ACC112 (cell line): ENCODE measurements at regions not wholly inside any gene's neighbourhood (a gene's known extent, or its start where the extent isn't known, plus 50 kb on each side); places are given as distances from the start of the nearest gene placed in this dataset.

Experiments
- H2AFZ ChIP-seq: fragments of 200-600 bp; sonication (generic); one replicate; pipeline ENCODE4 v1.6.0; 2017; ENCODE audit warnings: antibody characterized with exemption, low read length; ENCODE audit not compliant: unreplicated experiment
- H3K27ac ChIP-seq: fragments of 200-600 bp; sonication (generic); 2 replicates; pipeline ENCODE4 v1.5.1; 2014; ENCODE audit warnings: low read depth, mild to moderate bottlenecking, antibody characterized with exemption, low read length, moderate library complexity
- H3K27me3 ChIP-seq: fragments of 200-600 bp; sonication (generic); 2 replicates; pipeline ENCODE4 v1.6.1; 2014; ENCODE audit warnings: mild to moderate bottlenecking, antibody characterized with exemption, low read length, moderate library complexity, mixed read lengths; ENCODE audit not compliant: insufficient read depth
- H3K36me3 ChIP-seq: fragments of 200-600 bp; sonication (generic); 2 replicates; pipeline ENCODE4 v1.6.1; 2016; ENCODE audit warnings: mild to moderate bottlenecking, antibody characterized with exemption, low read length, moderate library complexity, mixed read lengths; ENCODE audit not compliant: insufficient read depth
- H3K4me1 ChIP-seq: fragments of 200-600 bp; sonication (generic); one replicate; pipeline ENCODE4 v1.6.1; 2016; ENCODE audit warnings: low read length, mixed read lengths; ENCODE audit not compliant: insufficient read depth, unreplicated experiment, control insufficient read depth
- H3K4me3 ChIP-seq: fragments of 200-600 bp; sonication (generic); 2 replicates; pipeline ENCODE4 v1.5.1; 2014; ENCODE audit warnings: mild to moderate bottlenecking, low read depth, low read length
- H3K79me2 ChIP-seq: fragments of 200-600 bp; sonication (generic); one replicate; pipeline ENCODE4 v1.6.0; 2016; ENCODE audit warnings: low read length; ENCODE audit not compliant: control insufficient read depth, unreplicated experiment, insufficient read depth

DNA sequence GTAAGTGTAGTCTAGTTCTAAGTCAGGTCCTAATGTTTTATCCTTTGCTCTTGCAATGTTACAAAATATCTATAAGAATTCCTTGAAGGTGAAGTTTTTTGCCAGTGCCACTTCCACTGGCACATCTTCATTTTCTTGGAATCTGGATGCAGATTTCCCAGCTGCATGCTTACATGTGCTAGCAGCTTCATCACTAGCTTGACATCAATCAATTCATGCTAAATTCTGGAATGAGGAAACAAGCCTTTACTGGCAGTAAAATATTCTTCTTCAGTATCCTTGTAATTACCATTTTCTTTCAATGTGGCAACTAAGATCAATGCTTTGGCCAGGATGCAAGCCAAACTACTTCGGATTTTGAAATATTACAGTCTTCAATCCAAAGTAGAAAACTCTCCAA, 200.6 kb upstream of the SIX2 start:
- Histone ChIP-seq H3K4me3 (no peak overlapping the region), H3K36me3 (no peaks in the 10 kb centered on the region), H3K4me1 (no peaks in the 10 kb centered on the region), H3K27me3 (no peaks in the 10 kb centered on the region), H3K27ac (no peak overlapping the region), H3K79me2 (no peaks in the 10 kb centered on the region), H2AFZ (no peak overlapping the region)

DNA sequence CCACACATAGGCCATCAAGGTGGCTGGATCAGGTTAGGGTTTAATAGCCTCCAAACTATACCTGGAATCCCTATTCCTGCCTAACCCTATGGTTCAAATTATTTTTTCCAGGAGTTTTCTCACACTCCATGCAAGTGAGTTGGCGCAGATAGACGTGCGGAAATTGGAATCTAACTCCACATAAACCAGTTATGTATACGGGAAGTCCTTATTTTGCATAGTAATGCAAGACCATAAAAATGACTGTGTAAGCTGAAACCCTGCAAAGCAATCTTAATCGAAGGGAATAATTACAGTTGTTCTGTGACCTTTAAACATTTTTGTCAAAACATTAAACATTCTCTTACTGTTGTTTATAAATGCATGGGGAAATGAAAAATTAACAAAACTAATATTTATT, 200.1 kb upstream of the SIX2 start:
- Histone ChIP-seq H3K36me3 (no peaks in the 10 kb centered on the region), H3K27me3 (no peaks in the 10 kb centered on the region), H3K79me2 (no peaks in the 10 kb centered on the region), H2AFZ (no peak overlapping the region), H3K27ac (no peak overlapping the region), H3K4me1 (no peaks in the 10 kb centered on the region), H3K4me3 (no peak overlapping the region)

DNA sequence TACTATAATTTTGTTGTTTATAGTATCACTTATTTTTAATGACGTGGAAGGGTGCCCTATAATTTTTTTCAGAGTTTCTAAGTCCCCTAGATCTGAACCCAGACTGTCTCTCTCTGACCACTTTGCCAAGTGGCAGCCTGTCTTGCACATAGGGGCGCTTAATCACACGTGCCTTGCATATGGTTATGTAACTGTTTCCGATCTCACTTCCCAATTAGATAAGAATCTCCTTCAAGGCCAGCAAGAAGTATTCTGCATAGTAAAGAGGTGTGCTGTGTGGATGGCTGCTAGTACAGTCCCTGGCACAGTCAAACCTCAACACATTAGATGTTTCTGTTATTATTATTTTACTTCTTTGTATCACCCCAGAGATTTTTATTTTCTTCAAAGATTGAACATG, 197.8 kb upstream of the SIX2 start:
- Histone ChIP-seq H3K27ac (no peak overlapping the region), H3K4me1 (no peaks in the 10 kb centered on the region), H3K4me3 (no peak overlapping the region), H3K27me3 (no peaks in the 10 kb centered on the region), H3K79me2 (no peaks in the 10 kb centered on the region), H3K36me3 (no peaks in the 10 kb centered on the region), H2AFZ (no peak overlapping the region)

DNA sequence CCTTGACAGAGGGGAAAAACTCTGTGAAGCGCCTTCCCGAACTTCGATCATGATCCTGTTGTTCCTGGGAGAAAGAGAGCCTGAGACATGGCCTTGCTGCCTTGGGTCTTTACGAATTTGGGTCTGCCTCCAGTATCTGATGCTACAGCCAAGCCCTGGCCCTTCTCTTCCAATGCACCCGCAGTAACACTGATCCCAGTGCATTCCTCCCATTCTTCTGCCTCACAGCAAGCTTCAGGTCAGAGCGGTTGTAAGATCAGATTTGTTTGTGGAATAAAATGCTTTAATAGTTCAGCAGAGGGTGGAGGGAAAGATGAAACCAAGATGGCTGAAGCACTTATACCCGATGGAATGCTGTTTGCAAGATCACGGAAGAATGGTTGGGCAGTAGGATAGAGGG, 196.7 kb upstream of the SIX2 start:
- Histone ChIP-seq H2AFZ (no peak overlapping the region), H3K4me1 (no peaks in the 10 kb centered on the region), H3K36me3 (no peaks in the 10 kb centered on the region), H3K27ac (no peak overlapping the region), H3K79me2 (no peaks in the 10 kb centered on the region), H3K4me3 (no peak overlapping the region), H3K27me3 (no peaks in the 10 kb centered on the region)

DNA sequence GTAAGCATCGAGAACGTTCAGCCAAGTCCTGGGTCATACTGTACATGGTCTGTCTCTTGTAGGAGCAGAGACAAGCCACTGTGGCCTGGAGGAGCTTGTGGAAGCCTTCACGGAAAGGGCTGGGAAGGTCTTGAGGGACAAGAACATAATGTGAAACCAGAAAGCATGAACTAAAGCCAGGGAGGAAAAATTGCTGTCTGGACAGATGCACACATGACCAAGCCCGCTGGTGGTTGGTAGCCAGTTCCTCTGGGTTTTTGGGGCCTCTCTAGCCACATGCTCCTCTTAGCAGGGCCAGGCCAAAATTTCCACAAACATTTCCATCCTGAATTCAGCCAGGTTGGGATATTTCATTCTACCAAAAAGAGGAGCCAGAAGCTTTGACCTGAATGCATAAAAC, 196.2 kb upstream of the SIX2 start:
- no peaks in the 10 kb centered on the region for H3K27me3 ChIP-seq
- no peak overlapping the region for H3K4me3 ChIP-seq
- H2AFZ ChIP-seq, result no peak overlapping the region
- no peak overlapping the region for H3K27ac ChIP-seq
- H3K79me2 ChIP-seq, result no peaks in the 10 kb centered on the region
- no peaks in the 10 kb centered on the region for H3K4me1 ChIP-seq
- no peaks in the 10 kb centered on the region for H3K36me3 ChIP-seq

DNA sequence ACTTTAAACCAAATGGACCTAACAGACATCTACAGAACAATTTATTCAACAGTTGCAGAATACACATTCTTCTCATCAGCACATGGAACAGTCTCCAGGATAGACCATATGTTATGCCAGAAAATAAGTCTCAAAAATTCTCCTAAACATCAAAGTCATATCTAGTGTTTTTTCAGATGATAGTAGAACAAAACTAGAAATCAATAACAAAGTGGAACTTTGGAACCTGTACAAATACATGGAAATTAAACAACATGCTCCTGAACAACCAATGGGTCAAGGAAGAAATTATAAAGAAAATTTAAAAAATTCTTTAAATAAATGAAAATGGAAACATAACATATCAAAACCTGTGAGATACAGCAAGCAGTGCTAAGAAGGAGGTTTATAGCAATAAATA, 194.1 kb upstream of the SIX2 start:
- Histone ChIP-seq H3K27ac (no peak overlapping the region), H3K4me3 (no peak overlapping the region), H3K79me2 (no peaks in the 10 kb centered on the region), H3K36me3 (no peaks in the 10 kb centered on the region), H2AFZ (no peak overlapping the region), H3K4me1 (no peaks in the 10 kb centered on the region), H3K27me3 (no peaks in the 10 kb centered on the region)

DNA sequence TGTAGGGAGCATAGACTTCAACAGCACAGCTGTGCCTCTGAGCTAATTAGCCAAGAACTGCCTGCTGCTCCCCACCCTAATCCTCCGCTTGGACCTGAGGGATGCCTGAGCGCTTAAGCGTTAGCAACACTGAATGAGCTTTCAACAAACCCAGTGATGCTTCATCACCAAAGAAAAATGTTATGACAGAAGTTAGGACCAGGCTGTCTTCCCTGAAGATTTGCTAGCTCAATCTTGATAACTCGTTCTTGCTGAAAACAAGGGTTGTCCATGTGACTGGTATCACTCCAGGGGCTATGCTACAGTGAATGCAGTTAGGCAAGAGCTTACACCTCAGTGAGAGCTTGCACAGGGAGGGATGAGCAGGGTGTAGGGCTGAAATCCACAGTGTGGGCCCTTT, 190.7 kb upstream of the SIX2 start:
- no peaks in the 10 kb centered on the region for H3K27me3 ChIP-seq
- H3K4me3 ChIP-seq, result no peak overlapping the region
- H3K36me3 ChIP-seq, result no peaks in the 10 kb centered on the region
- H2AFZ ChIP-seq, result no peak overlapping the region
- no peak overlapping the region for H3K27ac ChIP-seq
- H3K79me2 ChIP-seq, result no peaks in the 10 kb centered on the region
- no peaks in the 10 kb centered on the region for H3K4me1 ChIP-seq

DNA sequence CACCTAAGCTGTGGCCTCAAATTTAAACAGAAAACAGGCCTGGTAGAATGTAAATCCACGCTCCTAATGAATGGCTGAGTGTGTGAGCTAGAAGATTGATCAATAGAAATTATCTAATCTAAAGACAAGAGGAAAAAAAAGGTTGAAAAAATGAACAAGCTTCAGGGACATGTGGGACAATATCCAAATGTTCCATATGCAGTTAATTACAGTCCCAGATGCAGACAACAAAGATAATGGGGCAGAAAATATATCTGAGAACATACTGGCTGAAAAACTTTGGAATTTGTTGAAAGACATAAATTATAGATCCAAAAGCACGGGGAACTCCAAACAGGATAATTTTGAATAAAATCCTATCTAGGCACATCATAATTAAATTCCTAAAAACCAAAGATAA, 186.7 kb upstream of the SIX2 start:
- no peak overlapping the region for H3K4me3 ChIP-seq
- no peaks in the 10 kb centered on the region for H3K27me3 ChIP-seq
- no peak overlapping the region for H2AFZ ChIP-seq
- H3K4me1 ChIP-seq, result no peaks in the 10 kb centered on the region
- no peak overlapping the region for H3K27ac ChIP-seq
- H3K36me3 ChIP-seq, result no peaks in the 10 kb centered on the region
- H3K79me2 ChIP-seq, result no peaks in the 10 kb centered on the region

DNA sequence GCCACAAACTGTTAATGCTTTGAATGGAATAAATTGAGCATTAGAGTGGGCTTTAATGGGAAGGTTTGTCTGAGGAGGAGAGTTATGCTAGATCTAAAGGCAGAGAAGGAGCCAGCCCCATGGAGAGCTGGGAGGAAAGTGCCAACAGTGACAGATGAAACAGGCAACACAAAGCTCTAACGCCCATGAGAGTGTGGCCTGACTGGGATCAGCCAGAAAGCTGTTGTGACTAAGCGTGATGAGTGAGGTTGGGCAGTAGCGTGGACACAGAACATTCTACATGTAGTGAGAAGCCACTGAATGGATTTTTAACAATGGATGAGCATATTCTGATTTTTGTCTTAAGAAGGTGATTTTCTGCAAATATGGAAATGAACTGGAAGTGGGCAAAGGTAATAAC, 185.3 kb upstream of the SIX2 start:
- Histone ChIP-seq H3K79me2 (no peaks in the 10 kb centered on the region), H3K27me3 (no peaks in the 10 kb centered on the region), H3K4me3 (no peak overlapping the region), H3K27ac (no peak overlapping the region), H3K36me3 (no peaks in the 10 kb centered on the region), H3K4me1 (peaks cover 9% of the 10 kb centered on the region), H2AFZ (no peak overlapping the region)

DNA sequence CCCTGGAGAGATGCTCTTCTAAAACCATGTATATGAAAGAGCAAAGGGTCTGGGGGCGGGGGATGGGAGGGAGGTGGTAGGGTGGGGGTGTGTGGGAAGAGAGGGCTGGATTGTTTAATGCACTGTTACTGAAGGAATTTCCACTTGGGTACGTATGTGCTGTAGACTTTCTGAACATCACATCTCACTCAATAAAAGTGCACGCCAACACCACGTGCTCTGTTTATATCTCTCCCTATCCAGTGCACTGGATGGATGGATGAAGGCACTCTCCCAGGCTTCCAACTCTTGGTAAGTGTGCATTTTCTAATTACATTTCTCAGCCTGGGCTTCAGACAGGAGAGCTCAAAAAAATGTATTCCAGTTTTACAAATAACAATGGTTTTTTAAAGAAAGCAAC, 184.3 kb upstream of the SIX2 start:
- H2AFZ ChIP-seq, result no peak overlapping the region
- no peaks in the 10 kb centered on the region for H3K79me2 ChIP-seq
- peaks cover 9% of the 10 kb centered on the region for H3K4me1 ChIP-seq
- H3K4me3 ChIP-seq, result no peak overlapping the region
- H3K27me3 ChIP-seq, result no peaks in the 10 kb centered on the region
- no peak overlapping the region for H3K27ac ChIP-seq
- no peaks in the 10 kb centered on the region for H3K36me3 ChIP-seq

DNA sequence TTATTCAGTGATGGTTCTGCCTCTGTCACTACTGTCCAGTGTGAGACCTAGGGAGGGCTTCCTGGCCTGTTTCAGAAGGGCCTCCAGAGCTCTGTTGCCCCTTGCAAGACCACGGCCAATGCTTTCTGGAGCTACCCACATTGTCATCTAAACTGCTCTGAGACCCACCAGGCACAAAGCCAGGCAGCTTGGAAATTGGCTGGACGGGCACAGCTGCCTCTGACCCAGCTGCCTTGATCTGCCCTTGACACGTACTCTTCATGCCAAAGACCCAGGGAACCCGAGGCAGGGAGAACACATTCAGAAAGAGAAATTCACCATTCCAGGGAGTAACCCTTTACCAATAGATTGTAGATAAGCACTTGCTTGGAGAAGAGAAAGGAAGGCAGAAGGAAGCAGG, 183.7 kb upstream of the SIX2 start:
- no peaks in the 10 kb centered on the region for H3K79me2 ChIP-seq
- H3K4me3 ChIP-seq, result no peak overlapping the region
- no peaks in the 10 kb centered on the region for H3K36me3 ChIP-seq
- H3K4me1 ChIP-seq, result peaks cover 9% of the 10 kb centered on the region
- H3K27ac ChIP-seq, result no peak overlapping the region
- H2AFZ ChIP-seq, result no peak overlapping the region
- H3K27me3 ChIP-seq, result no peaks in the 10 kb centered on the region

DNA sequence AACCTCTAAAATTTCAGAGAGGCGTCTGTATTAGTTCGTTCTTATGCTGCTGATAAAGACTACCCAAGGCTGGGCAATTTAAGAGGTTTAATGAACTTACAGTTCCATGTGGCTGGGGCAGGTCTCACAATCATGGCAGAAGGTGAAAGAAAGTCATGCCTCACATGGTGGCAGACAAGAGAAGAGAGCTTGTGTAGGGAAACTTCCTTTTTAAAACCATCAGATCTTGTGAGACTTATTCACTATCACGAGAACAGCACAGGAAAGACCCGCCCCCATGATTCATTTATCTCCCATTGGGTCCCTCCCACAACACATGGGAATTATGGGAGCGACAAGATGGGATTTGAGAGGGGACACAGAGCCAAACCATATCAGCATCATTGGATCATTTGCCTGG, 183.2 kb upstream of the SIX2 start:
- Histone ChIP-seq H3K27me3 (no peaks in the 10 kb centered on the region), H2AFZ (no peak overlapping the region), H3K79me2 (no peaks in the 10 kb centered on the region), H3K27ac (no peak overlapping the region), H3K4me1 (peaks cover 9% of the 10 kb centered on the region), H3K4me3 (no peak overlapping the region), H3K36me3 (no peaks in the 10 kb centered on the region)
